HG02571 (cell line): ENCODE measurements at regions not wholly inside any gene's neighbourhood (a gene's known extent, or its start where the extent isn't known, plus 50 kb on each side); places are given as distances from the start of the nearest gene placed in this dataset.

Experiments
- ATAC-seq: cut with Tn5 transposase; IDR thresholded peaks from one replicate; pipeline ENCODE4 v1.9.1; 2021; ENCODE audit warnings: mild to moderate bottlenecking, moderate library complexity; ENCODE audit not compliant: unreplicated experiment

DNA sequence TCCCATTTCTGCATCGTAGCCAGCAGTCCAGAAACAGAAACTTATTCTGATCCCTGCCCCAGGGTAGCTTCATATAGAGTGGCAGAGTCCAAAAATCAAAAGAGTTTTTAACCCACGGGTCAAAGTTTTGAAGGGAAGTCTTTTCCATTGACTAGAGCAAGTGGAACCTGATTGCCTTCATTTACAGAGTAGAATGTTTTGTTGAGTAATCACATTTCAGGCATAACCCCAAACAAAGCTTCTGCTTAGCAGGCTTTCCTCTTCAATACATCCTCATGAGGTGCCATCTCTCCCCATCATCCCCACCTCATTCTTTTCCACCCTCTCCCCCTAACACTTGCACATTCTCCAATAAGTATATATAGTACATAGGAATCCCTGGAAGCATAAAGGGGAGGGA is 516.0 kb upstream of the FBXO33 start:
- ATAC-seq = no peak

DNA sequence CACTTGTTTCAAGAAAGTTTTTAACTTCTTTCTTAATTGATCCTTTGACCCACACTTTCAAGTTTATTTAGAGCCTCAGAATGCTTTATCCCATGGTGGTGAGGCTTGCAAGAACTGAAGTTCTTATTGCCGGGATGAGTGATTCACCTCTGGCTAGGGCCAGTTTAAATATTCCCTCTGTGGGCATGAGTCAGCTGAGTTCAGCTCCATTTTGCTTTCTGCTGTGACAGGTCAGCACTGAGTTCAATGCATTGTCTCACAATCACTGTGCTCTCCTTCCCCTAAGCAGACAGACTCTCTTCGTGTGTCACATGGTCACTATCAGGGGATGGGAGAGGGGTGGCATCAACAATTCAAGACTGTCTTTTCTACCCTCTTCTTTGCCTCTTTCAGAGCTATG is 514.6 kb upstream of the FBXO33 start:
- no peak for ATAC-seq

DNA sequence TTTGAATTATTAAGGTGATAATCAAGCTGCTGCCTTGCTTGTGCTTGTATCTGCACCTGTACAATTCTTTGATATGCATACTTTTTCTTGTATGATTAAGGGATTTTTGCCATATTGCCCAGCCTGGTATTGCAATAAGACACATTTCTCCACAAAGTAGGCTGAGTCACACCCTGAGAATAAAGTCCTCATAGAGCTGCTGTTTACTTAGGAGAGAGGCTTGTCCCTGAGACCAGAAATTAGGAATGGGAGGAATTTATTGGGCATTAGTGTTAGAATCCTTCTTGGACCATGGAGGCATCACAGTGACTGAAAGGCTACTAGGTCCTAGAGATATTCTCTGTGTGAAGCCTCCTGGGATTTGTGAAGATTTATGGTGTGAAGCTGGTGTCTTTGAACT is 506.8 kb upstream of the FBXO33 start:
- ATAC-seq = no peak

DNA sequence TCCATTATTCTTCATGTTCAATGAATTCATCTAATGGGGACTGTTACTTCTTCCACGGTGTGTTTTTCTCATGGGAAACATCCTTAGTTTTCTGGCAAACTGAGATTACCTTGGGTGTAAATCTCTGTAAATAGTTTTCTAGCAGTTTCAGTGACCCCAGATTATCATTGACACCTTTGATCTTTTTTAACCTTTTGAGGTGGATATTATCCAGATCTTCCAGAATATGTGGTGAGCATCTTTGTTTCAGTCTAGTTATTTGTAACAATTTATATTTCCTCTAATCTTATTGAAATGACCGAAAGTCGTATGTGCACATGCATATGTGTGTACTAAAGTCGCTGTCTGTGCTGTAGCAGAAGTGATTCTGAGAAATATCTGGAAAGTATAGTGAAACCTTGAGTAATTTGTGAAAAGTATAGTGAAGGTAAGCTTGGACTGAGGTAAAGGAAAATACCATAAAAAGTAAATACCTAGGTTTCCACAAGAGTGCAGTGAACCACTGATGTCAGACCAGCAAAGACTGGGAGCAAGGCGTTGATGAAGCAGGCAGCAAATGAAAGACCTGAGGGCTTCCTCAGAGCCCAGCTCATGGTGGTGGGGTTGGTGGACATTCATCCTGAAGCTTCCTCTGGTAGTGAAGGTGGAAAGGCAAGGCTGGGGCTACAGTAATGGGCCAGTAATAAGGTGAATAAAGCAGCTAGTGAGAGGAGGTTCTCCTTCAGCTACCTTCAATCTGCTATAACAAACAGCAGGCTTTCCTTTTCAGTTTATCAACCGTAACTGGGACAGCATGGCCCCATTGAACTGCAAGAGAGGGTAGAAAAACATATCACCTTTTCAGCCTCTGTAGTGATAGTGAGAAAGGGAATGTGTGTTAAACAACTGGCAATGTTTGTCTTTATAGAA is 480.2 kb upstream of the FBXO33 start:
- ATAC-seq = peak; percentile 85

DNA sequence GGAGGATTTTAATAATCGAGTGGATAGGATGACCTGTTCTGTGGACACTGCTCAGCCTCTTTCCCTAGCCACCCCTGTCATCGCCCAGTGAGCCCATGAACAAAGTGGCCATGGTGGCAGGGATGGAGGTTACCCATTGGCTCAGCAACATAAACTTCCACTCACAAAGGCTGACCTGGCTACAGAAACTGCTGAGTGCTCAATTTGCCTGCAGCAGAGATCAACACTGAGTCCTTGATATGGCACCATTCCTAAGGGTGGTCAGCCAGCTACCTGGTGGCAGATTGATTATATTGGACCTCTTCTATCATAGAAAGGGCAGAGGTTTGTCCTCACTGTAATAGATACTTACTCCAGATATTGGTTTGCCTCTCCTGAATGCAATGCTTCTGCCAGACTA is 465.4 kb upstream of the FBXO33 start:
- ATAC-seq = no peak

DNA sequence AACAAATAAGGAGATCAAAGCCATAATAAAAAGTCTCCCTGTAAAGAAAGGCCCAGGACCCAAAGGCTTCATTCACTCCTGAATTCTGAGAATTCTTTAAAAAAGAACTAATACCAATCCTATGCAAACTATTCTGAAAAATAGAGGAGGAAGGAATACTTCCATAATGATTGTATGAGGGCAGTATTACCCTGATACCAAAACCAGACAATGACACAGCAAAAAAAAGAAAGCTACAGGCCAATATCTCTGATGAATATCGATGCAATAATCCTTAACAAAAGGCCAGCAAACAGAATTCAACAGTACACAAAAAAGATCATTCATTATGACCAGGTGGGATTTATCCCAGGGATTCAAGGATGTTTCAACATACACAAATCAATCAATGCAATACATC is 457.8 kb upstream of the FBXO33 start:
- no peak for ATAC-seq

DNA sequence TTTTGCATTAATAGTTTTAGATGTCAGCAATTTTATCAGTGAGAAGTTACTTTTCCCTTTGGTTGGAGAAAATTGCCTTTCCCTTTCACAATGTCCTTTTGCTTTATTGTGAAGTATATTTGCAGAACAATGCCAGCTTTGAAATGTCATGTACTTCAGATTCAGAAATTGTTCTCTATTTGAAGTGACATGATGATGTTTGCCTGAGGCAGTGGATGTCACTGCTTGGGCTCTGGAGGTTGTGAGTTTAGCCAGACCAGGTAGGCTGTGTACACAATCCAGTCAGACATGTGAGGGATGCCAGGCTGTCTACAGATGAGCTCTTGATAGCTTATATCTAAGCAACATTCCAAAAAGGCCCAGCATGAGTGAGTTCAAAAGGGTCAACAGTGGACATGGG is 451.9 kb upstream of the FBXO33 start:
- ATAC-seq = no peak

DNA sequence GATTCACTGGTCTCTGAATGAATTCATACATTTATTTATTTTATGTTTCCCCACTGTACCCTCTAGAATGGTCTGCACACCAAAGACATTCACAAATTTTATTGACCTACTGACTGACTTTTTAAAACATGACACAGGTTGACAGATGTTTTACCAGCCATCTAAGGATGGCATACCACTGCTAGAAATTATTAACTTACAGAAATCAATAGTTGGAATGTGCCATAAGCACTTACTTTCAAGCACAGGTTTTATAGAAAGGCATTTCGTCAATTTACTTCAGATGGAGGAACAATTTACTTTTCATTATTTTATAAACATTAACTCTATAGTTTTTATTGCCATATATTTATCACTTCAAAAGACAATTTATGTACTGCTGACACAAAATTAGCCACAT is 448.7 kb upstream of the FBXO33 start:
- no peak for ATAC-seq

DNA sequence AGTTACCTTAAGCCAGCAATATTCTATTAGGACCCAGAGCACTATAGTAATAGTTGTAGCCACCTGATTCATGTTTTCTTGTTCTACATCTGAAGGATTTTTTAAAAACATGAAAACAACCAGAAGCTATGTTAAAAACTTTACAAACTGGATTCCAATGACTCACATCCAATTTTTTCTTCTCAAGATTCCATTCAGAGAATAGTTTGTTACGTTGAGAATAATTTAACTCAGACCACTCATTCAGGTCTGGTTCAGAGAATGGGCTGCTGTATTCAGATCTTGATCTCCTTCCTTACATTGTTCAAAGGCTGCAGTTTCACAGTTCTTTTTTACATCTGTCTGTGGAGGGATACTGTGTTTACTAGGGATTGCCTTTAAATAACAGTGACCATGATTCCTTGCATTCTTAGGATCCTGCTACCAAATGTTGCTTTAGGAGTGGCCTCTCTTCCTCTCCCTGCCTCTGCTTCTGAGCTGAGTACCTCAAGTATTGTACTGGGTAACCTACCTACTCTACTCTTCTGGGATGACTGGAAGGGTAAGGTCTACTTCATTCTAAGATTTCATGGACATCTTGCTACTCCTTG is 448.0 kb upstream of the FBXO33 start:
- no peak for ATAC-seq

DNA sequence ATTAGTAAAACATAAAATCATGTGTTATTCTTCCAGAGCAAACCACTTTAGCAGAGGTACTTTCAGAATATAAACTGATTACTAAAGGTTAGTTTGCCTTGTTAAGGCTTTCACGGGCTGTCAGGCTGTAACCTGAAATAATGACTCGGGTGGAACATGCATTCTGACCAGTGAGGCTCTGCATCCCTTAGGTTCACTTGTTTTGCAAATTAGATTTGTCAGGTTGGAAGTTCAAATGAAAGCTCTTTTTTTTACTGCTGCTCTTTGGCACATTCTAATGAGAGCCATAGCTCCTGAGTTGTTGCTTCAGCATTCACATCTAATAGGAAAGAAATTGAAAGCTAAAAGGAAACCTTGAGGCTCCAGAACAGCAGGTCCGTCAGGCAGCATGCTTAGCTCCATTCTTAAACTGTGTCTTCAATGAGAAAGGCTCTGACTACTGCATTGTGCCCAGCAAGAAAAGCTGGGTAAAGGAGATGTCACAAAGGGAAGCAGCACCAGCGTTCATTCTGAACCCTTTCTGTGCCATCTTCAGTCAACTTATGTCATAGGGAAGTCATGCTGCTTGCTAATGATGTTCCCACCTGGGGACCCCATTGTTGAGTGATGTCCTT is 445.5 kb upstream of the FBXO33 start:
- no peak for ATAC-seq

DNA sequence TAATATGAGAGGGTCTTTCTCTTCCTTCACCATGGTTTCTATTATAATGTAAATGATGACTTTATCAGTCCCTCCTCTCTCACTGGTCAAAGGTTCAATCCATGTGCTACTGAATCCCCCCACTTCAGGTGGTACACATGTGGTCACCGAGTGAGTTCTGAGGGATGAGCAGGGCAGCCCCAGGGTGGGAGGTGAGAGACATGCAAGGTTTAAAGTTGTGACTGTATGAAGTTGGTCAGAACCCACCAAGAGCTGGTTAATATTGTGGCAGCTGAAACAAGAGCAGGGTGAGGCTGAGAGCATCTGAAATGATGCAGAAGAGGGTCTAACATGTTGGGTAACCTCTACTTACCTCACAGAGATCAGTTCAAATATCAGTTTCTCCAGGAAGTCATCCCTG is 444.7 kb upstream of the FBXO33 start:
- no peak for ATAC-seq

DNA sequence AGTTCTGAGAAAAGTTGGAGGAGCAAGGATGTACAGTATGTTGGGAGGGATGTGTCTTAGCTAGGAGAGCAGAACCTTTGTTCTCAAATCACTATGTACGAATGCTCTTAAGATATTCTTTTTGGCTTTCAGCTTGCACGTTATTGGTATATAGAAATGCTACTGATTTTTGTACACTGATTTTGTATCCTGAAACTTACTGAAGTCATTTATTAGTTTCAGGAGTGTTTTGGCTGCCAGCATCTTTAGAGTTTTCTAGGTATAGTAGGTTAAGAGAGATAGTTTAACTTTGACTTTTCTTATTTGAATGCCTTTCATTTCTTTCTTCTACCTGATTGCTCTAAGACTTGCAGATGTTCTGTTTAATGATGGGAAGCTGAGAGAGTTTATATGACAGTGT is 442.8 kb upstream of the FBXO33 start:
- ATAC-seq = no peak

DNA sequence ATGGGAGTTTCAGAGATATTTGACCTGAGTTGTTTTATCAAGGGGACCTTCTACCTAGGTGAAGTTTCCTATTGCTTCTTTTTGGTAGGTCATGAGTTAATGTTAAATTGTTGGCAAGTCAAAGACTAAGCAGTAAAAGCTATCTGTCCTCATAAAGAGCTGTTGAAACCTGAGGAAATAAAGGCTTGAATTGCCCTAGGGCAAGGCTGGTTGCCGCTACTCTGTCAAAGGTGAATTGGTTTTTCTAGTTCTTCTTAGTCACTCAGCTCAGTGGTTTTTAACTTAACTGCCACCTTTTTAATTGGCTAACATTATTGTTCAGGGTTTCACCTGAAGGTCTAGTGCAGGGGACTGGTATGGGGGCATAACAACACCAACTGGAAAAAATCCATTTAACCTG is 441.6 kb upstream of the FBXO33 start:
- no peak for ATAC-seq

DNA sequence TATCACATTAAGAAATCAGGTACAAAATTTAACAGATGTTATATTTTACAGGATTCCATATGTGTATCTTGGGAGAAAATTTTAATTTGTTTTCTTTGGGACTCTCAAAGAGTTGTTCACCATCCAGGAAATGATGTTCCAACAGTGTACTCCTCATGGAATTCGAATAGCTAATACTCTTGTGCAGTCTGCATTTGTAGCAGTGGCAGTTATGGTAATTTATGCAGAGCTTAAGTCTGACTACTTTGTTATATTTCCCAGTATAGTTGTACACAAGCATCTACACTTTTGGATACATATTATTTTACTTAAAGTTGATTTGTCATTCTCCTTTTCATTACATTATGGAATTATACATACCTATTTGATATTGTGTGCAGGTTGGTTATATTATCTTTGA is 436.7 kb upstream of the FBXO33 start:
- no peak for ATAC-seq

DNA sequence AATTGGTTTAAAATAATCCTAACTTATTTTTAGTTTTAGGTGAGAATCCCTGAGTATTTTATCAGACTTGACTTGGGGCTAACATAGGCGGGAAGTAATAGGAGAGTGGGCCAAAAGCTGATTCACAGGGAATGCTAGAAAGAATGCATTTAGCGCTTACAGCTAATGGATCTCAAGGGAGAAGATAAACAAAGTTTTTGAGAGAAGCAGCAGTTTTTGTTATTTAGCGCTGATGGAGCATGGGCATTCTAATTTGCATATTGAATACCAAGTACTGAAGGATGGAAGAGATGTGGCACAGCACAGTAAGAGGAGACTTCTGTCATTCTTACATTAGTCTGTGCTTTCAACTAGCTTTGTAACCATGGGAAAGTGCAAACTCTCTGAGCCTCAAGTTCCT is 436.0 kb upstream of the FBXO33 start:
- no peak for ATAC-seq

DNA sequence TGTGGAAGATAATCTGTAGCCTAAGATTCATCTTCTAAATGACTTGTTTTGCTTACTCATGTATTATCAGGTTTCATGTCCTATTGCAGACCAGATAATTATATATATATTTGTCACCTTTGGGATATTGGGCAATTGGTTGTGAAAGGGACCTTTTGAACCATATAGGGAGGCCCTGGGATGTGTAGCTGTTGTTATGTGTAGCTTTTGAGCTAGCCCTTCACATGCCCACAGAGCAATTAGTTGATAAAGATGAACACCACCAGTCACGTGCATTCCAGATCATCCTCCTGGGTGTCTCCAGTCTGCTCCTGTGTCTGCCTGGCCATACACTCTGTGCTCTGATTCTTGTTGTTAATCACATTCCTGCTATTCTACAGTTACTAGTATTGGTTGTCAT is 431.2 kb upstream of the FBXO33 start:
- ATAC-seq = no peak

DNA sequence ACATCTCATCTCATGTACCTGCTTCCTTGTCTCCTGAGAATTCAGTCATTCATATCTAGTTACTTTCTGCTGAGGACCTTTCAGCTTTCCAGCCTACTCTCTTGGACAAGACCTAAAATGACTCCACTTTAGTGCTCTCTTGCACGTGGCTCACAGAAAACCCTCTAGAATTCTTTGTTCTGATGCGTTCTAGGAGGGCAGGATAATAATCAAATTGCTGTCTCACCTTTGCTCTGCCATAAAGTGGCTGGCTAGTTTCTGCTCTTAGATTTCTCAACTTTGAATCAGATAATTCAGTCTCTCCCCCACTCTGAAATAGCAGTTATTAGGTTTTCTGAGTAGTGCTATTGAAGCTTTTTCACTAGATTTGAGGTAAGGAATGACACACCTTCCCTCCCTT is 429.5 kb upstream of the FBXO33 start:
- no peak for ATAC-seq

DNA sequence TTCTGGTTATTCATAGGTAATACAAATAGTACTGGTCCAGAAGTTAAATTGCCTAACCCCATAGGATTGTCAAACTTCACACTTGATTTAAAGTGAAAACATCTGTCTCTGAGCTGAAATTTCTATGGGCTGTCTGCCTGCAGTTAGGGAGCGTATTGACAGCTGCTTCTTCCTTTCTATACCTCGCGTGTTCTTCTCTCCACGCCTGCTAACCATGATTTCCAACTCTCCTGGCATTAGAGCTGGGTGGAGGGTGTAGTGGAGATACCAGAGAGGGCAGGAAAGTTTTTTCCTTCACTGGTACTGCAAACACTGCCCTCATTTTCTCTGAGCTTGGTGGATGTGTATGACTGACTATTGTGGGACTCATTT is 429.0 kb upstream of the FBXO33 start:
- no peak for ATAC-seq

DNA sequence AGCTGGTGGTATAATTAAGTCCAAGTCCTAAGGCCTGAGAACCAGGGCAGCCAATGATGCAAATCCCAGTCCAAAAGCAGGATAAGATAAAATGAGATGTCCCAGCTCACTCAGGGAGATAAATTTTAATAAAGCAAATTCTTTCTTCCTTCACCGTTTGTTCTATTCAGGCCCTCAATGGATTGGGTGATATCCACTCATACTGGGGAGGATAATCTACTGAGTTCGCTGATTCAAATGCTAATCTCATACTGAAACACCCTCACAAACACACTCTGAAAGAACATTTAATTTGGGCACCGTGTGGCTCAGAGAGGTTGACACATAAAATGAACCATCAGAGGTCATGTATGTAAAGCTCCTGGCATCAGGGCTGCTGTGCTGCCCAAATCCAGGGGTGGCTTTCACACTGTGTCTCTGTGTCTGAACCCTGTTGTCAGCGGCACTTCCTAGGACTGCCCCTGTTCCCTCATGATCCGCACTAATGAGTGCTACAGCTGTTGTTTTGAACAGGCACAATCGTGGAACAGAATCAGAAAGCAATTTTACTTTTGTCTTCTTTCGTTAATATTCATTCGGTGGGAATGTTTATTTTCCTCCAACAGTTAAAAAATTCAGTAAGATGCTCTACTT is 428.5 kb upstream of the FBXO33 start:
- no peak for ATAC-seq

DNA sequence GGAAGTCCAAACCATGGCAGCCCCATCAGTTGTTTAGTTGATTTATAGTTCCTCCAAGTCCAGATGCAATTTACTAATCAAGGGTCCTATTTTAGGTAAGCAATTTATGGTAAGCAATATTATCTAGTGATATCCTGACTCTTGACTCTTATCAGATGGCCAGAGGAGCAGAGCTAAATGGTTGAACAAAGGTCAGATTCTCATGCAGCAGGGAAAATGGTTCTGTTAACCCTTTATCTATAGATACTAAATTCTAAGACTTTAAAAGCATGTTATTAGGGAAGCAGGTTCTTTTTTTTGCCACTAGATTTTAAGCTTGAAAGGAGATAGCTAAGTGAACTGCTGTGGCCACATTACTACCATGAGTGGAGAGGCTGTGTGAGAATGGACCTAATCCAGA is 427.1 kb upstream of the FBXO33 start:
- ATAC-seq = no peak

DNA sequence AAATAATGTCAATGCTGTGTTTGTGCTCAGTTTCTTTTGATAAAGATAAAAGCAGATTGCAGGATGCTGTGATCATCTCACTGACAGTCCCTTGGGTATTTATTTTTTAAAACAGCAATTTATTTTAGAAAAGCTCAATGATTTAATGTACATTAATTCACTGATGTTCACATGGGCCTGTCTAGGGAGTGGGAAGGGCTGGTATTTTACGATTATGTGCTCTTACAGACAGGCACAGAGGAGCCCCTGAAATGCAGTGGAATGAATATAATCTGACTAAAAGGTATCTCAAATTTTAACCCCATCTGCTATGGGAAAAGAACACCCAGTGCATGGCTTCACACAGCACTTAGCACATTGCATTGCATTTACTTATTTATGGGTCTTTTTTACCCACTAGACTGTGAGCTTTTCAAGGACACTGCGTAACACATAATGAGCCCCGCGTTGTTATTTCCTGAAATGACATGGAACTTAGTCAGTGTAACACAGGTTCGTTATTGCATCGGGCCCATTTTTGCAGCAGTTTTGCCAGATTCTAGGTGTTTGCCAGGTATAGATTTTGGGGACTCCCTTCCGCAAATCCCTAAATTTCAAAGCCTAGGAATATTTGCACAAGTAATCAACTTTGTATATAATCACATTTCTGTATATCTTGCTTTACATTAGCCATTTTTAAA is 425.3 kb upstream of the FBXO33 start:
- no peak for ATAC-seq
